Activated CD4-positive, alpha-beta T cell treated with anti-CD3 and anti-CD28 coated beads, Interleukin-2, Interleukin-6, amounts not matched to agents 100 ng/mL and 50 ng/mL, durations not matched to agents 16 hours and 8 hours (primary cell): ENCODE measurements at regions not wholly inside any gene's neighbourhood (a gene's known extent, or its start where the extent isn't known, plus 50 kb on each side); places are given as distances from the start of the nearest gene placed in this dataset.

Source experiments
- DNase-seq: peaks from one replicate; pipeline ENCODE4 v3.0.0-alpha.2; 2020

DNA sequence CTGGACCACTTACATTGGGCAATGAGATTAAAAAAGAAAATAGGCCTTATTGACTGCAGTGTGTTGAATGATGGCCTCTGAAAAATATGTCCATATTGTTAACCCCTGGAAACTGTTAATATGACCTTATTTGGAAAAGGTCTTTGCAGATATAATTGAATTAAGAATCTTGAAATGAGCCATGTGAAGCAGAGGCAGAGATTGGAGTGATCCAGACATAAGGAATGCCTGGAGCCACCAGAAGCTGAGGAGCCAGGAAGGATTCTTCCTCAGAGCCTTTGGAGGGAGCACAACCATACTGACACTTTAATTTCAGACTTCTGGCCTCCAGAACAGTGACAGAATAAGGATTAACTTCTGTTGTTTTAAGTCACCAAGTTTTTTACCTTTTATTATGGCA is 510.4 kb upstream of the AGTR1 start:
- DNase-seq = no peak

DNA sequence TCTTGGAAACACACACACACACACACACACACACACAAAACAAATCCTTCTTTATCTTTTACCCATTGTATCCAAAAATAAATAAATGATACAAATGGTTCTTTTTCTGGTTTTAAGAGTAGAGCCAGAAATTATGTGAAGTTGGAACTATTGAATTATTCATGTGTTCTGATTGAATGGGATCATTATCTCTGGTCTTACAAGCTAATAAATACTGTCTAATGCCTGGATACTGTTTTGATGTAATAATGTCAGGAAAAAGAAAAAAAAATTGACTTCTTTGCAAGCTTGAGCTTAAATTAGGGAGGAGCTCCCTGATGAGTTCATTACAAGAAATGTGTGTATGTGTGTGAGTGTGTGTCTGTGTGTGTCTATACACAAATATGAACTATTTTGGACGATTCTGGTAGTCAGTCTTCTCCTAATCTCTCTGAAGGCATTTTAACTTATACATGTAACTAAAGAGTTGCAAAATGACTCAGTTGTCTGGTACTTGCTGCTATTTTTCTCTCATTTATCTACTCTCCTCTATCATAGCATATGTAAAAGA is 507.2 kb upstream of the AGTR1 start:
- DNase-seq = no peak

DNA sequence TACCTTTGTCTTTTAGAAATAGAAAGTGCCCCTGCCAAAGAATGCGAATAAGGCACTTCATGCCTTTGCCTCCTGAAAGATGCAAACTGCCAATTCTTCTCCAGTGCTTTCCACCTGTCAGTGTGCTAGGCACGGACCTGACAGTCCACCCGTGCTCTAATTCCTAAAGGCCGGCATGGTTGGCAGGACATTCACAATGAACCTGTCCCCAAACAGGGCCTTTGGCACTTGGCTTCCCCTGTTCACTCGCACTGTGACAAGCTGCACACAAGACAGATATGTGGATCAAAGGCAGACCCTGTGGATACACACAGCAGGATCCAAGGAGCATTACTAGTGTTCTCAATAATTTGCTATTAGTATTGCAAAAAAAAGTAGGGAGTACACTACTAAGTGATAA is 505.7 kb upstream of the AGTR1 start:
- DNase-seq = no peak

- no peak for DNase-seq
Observed at GRCh38 chr3:148197061-148197460, 500.6 kb upstream of the AGTR1 start.

DNA sequence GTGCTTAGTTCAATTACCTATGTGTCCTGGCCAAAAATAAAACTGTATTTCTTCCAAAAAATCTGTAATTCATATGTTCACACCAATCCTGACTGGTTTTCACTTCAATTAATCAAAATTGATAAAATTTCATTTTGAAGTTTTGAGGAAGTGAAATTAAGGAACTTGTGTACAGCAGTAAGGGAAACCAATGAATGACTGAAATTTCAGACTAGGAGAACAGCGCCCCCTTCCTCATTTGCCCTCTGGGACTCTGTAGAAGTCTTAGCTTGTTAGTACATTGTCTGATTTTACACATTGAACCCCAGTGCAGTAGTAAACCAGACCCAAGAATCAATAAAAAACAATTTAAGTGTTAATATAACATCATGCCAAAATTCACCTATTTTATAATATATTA is 495.3 kb upstream of the AGTR1 start:
- DNase-seq = no peak

DNA sequence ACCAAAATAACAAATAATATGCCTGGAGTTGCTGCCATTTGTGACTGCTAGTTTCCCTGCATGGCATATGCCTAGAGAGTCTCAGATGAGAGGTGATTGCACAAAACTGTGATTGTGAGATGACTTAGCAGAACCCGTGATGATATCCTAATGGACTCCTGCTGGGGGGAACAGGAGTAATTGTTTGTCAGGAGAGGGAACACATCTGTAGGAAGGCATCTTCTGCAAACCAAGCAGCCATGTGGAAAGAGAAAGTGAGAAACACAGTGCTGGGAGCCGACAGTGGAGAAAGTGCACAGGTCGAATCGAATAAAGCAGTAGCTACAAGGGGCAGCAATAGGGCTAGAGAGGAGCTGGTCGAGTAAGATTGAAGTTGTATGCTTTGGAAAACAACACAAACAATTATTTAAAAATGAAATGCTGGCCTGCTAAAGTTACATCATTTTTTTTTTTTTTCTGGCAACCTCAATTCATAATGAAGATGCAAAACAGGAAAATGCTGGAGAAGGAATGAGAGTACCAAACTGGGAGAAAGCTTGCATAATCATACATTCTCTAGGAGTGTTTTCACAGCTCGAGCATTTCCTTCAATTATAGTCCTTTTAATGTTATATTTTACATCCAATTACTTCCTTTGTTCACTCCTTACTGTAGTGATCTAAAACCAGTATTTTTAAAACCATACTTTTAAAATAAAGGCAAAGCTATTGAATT is 494.2 kb upstream of the AGTR1 start:
- DNase-seq = no peak

DNA sequence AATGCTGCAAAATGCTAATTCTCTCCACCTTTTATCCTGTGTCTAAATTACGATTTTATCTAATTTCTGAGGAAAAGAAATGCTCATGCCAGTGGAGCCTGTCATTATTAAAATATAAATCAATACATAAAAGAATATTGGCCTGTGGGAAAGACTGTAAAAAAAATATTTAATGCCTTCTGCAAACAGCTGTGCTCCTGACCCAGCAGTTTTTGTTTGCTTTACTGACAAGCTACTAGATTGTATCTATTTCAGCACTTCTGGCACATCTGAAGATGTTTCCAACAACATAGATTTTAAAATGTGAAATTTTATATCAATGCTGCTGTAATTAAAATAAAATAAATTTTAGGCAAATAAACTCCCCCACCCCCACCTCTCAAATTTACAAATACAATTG is 493.6 kb upstream of the AGTR1 start:
- no peak for DNase-seq

DNA sequence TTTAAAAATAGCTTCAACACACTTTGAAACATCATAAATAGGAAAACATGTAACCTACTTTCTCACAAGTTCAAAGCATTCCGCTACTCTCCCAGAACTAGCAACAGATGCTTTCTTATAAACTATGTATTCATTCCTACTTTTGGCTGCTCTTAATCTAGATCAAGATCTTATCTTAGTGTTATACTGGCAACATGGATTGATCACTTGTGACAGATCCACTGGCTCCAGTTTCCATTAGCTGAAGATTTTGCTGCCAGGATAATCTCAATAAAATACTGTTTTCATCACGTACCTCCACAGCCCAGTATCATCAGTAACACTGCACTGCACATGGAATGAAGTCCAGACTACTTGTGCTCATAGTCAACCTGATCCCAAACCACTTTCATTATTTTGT is 491.7 kb upstream of the AGTR1 start:
- DNase-seq = no peak

DNA sequence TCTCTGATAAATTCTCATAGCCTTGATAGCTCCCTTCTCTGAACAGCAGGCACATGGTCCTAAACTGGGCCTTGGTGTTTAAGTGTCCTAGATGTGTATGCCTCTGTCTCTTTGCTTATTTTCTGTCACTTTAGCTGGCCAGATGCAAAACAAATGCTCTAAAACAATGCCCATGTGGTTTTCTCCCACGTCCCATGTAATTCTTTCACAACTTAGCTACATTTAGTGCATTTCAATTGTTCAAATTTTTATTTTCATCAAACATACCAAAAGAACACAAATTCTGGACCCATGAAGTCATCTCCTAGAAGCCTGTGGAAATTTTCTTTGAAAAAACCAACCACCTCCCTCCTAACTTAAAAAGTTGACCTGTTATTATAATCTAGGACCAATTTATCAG is 491.3 kb upstream of the AGTR1 start:
- no peak for DNase-seq

DNA sequence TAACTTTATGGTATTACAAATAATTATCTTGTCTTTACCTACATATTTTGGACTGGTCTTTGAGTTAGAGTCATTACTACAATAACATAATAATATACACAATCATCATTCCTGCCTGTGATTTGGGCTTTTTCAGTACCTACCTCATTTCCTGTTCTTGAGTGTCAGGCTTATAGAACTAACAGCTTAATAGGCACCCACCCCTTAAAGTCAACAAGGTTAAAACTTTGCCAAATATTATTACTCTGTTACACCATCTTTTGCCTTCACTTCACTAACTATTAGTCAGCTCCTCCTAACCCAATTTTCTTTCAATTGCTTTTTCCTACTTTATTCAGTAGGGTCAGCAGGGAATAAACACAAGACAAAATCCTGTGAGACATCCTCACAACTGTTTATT is 488.7 kb upstream of the AGTR1 start:
- no peak for DNase-seq

DNA sequence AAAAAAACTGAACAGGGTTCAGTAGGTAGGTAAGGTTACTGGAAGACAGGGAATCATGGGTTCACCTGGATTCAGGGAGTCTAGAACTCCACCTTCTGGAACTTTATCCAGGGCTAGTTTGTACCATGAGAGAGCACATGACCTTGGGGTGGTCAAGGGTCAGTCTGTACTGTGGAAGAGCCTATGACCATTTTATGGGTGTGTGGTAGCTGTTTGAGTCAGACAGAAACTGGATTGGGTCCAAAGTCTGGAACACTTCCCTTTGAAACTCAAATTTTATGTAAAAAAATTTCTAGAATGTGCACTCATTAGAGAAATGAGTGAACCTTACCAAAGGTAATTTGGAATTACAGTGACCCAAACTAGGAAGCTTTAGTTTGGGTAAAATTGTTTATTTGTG is 486.0 kb upstream of the AGTR1 start:
- no peak for DNase-seq

- no peak for DNase-seq
Observed at GRCh38 chr3:148214705-148215104, 483.0 kb upstream of the AGTR1 start.

GRCh38 chr3:148217317-148217716 is 480.4 kb upstream of the AGTR1 start:
- no peak for DNase-seq

DNA sequence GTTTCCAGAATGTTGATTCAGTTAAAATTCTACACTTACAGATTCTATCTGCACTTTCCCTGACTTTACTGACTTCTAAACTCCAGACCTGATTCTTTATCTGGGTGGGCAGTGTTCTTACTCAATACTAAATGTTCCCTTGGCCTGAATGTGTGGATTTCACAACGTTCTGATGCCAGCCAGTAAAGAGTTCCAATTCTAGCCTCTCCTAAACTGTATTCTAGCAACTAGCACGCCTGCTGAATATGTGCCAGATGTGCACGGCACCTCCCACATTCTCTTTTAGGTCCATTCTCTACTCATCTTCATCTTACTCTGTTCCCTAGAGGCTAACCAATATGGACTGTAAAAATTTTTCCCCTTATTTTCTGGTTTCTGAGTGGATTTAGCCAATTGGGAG is 479.5 kb upstream of the AGTR1 start:
- DNase-seq = no peak

- no peak for DNase-seq
Observed at GRCh38 chr3:148219999-148220398, 477.7 kb upstream of the AGTR1 start.

DNA sequence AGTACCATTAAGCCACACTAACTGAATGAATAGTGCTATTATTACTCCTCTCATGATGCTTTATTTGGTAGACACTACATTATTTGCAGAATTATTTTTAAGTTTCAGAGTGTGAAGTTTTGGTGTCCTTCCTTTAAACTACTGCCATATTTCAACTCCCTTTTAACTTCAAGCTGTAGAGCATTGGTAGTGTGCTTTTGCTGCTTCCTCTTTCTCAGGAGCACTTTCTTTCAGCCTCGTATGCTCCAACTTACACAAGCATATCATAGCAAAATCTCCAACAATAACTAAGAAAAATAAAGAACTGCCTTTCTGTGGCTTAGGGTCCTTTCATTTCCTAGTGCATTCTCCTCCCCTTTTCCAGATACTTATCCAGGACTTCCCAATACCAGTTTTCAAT is 476.4 kb upstream of the AGTR1 start:
- DNase-seq = no peak

DNA sequence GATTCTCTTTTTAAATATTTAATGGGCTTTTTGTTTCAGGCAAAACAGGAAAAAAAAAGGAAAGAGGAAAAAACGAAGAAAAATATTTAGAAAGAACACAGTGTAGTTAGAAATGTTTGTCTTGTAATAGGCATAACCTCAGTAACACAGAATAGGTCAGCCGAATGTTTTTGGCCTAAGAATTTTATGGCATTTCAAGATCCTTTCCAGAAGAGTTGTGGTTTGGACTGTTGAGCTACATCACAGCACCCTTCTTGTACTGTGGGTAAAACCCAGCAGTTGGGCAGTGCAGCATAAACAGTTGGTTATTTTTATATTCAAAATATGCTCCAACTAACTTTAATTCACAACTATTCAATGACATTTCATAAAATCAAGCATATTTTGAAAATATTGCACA is 474.4 kb upstream of the AGTR1 start:
- no peak for DNase-seq

- no peak for DNase-seq
Observed at GRCh38 chr3:148226246-148226645, 471.5 kb upstream of the AGTR1 start.

- DNase-seq = no peak
Observed at GRCh38 chr3:148227534-148227933, 470.2 kb upstream of the AGTR1 start.

- no peak for DNase-seq
Observed at GRCh38 chr3:148229107-148229506, 468.6 kb upstream of the AGTR1 start.

DNA sequence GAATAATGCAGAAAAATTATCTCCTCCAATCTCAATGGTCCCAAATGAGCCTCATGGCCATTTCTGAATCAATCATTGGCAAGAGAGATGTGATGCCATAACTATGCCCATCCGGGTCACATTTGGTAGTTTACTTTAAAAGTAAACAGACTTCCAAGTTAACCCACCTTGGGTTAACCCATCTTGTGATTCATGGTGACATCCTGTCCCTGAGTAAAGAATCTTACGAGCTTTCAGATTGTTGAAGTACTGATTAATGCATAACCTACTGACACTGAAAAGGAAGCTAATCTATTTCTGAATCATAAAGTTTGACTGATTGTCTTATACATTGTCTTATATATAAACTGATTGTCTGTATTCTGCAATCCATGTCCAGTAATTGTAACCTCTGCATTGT is 467.2 kb upstream of the AGTR1 start:
- DNase-seq = no peak

GRCh38 chr3:148232389-148232788 is 465.3 kb upstream of the AGTR1 start:
- DNase-seq = no peak

DNA sequence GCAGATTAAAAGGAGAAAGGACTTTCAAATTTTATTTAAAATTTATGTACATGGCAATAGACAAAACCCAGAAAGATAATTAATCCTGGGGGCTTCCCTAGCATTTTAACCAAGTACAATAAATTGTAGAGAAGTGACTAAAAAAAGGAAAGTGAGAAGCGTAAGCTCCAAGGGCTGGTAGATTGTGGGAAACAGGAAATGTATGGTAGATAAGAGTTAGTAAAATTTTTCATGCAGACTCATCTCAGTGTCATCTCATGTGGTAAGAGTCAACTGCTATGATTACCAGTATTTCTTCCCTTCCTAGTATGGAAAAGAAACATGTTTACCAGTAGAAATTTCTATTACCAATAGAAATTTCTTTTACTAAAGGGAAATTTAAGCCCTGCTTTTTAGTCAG is 464.3 kb upstream of the AGTR1 start:
- no peak for DNase-seq

GRCh38 chr3:148234536-148234935 is 463.2 kb upstream of the AGTR1 start:
- DNase-seq = no peak

DNA sequence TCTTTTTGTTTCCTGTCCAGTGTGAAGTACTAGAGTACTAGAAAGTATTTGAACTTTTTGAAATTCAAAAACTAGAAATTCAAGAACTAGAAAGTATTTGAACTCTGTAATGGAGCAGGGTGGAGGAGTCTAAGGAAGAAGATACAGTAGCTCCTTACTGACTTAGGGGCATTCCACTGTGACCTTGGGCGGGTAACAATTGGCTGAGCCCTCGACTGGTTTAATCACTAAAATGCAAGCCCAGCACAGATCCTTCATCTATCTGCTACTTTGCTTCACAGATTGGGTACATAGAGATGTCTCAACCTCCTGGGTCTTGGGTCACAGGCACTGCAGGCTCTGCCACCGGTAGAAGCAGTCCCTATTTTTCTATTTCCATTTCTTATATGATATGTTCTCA is 462.1 kb upstream of the AGTR1 start:
- DNase-seq = no peak
